ENCODE measurements at regions not wholly inside any gene's neighbourhood (a gene's known extent, or its start where the extent isn't known, plus 50 kb on each side); places are given as distances from the start of the nearest gene placed in this dataset.

GRCh38 chr10:36067748-36068147 lies 425.7 kb upstream of the FZD8 start:
- Histone ChIP-seq H3K9me3 (replicated peaks; ENCODE audit: insufficient read depth, low read length) (no peaks in the 10 kb centered on the region), H2AFZ (ENCODE audit: low read length) (no peak overlapping the region), H3K4me2 (ENCODE audit: low read depth, low read length) (no peak overlapping the region), H3F3A (ENCODE audit: insufficient read depth, low read length) (no peaks in the 10 kb centered on the region; the same call in 1 of the 2 replicates), H3K27me3 (replicated peaks; ENCODE audit: insufficient read depth, low read length) (no peaks in the 10 kb centered on the region), H3K36me3 (replicated peaks; ENCODE audit: insufficient read depth, low read length) (no peaks in the 10 kb centered on the region), H3K9ac (ENCODE audit: low read length) (no peak overlapping the region), H3K4me3 (ENCODE audit: low read length) (no peak overlapping the region), H3K27ac (ENCODE audit: low read length) (no peak overlapping the region), H4K20me1 (ENCODE audit: insufficient read depth, low read length) (no peaks in the 10 kb centered on the region), H3K79me2 (ENCODE audit: low read length) (no peaks in the 10 kb centered on the region), H3K4me1 (ENCODE audit: low read length) (peaks cover 18% of the 10 kb centered on the region), H3K9me2 (replicated peaks; ENCODE audit: insufficient read depth, low read length) (no peaks in the 10 kb centered on the region)
- DNase-seq: no peak
- TF ChIP-seq EZH2 (optimal IDR thresholded peaks at IDR 0.05; ENCODE audit: low read depth, low read length) (no peak), EZH2phosphoT487 (IDR thresholded peaks at IDR 0.05; ENCODE audit: low read length) (no peak)
- TF ChIP-seq, protein P1, sequence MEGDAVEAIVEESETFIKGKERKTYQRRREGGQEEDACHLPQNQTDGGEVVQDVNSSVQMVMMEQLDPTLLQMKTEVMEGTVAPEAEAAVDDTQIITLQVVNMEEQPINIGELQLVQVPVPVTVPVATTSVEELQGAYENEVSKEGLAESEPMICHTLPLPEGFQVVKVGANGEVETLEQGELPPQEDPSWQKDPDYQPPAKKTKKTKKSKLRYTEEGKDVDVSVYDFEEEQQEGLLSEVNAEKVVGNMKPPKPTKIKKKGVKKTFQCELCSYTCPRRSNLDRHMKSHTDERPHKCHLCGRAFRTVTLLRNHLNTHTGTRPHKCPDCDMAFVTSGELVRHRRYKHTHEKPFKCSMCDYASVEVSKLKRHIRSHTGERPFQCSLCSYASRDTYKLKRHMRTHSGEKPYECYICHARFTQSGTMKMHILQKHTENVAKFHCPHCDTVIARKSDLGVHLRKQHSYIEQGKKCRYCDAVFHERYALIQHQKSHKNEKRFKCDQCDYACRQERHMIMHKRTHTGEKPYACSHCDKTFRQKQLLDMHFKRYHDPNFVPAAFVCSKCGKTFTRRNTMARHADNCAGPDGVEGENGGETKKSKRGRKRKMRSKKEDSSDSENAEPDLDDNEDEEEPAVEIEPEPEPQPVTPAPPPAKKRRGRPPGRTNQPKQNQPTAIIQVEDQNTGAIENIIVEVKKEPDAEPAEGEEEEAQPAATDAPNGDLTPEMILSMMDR (IDR thresholded peaks at IDR 0.05; ENCODE audit: low read length): no peak

GRCh38 chr10:36066850-36067249 lies 424.8 kb upstream of the FZD8 start:
- Histone ChIP-seq H3K9ac (ENCODE audit: low read length) (no peak overlapping the region), H4K20me1 (ENCODE audit: insufficient read depth, low read length) (no peaks in the 10 kb centered on the region), H3K9me2 (replicated peaks; ENCODE audit: insufficient read depth, low read length) (no peaks in the 10 kb centered on the region), H3K27ac (ENCODE audit: low read length) (no peak overlapping the region), H3K79me2 (ENCODE audit: low read length) (no peaks in the 10 kb centered on the region), H3K4me2 (ENCODE audit: low read depth, low read length) (no peak overlapping the region), H3F3A (ENCODE audit: insufficient read depth, low read length) (no peaks in the 10 kb centered on the region; the same call in 1 of the 2 replicates), H3K4me3 (ENCODE audit: low read length) (no peak overlapping the region), H3K27me3 (replicated peaks; ENCODE audit: insufficient read depth, low read length) (no peaks in the 10 kb centered on the region), H3K9me3 (replicated peaks; ENCODE audit: insufficient read depth, low read length) (no peaks in the 10 kb centered on the region), H2AFZ (ENCODE audit: low read length) (no peak overlapping the region), H3K4me1 (ENCODE audit: low read length) (peaks cover 18% of the 10 kb centered on the region), H3K36me3 (replicated peaks; ENCODE audit: insufficient read depth, low read length) (no peaks in the 10 kb centered on the region)
- TF ChIP-seq EZH2phosphoT487 (IDR thresholded peaks at IDR 0.05; ENCODE audit: low read length): no peak
- no peak for TF ChIP-seq EZH2 (optimal IDR thresholded peaks at IDR 0.05; ENCODE audit: low read depth, low read length)
- TF ChIP-seq, protein P1 (IDR thresholded peaks at IDR 0.05; ENCODE audit: low read length): no peak
- no peak for DNase-seq

DNA sequence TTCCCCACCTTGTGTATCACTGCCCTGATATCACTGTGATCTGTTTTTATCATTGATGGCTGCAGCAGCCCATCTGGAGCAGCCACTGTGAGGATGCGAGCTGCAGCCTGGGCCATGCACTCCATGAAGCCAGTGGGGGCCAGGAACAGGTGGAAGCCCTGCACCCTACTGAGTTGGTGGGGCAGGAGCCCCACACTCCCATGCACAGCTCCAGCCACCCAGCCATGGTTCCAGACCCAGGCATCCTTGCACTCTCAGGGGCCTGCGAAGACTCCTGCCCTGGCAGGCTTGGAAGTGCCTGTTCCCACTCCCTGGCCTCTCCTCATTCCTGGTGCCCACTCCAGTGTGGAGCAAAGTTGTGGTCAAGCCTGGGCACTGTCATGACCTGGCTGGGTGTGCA lies 424.0 kb upstream of the FZD8 start:
- Histone ChIP-seq H3K36me3 (replicated peaks; ENCODE audit: insufficient read depth, low read length) (no peaks in the 10 kb centered on the region), H3K27me3 (replicated peaks; ENCODE audit: insufficient read depth, low read length) (no peaks in the 10 kb centered on the region), H3F3A (ENCODE audit: insufficient read depth, low read length) (no peaks in the 10 kb centered on the region; the same call in 1 of the 2 replicates), H3K4me2 (ENCODE audit: low read depth, low read length) (no peak overlapping the region), H3K4me3 (ENCODE audit: low read length) (no peak overlapping the region), H3K27ac (ENCODE audit: low read length) (no peak overlapping the region), H2AFZ (ENCODE audit: low read length) (no peak overlapping the region), H3K9ac (ENCODE audit: low read length) (no peak overlapping the region), H3K9me3 (replicated peaks; ENCODE audit: insufficient read depth, low read length) (no peaks in the 10 kb centered on the region), H4K20me1 (ENCODE audit: insufficient read depth, low read length) (no peaks in the 10 kb centered on the region), H3K9me2 (replicated peaks; ENCODE audit: insufficient read depth, low read length) (no peaks in the 10 kb centered on the region), H3K4me1 (ENCODE audit: low read length) (peaks cover 18% of the 10 kb centered on the region), H3K79me2 (ENCODE audit: low read length) (no peaks in the 10 kb centered on the region)
- TF ChIP-seq, protein P1 (IDR thresholded peaks at IDR 0.05; ENCODE audit: low read length): no peak
- TF ChIP-seq EZH2 (optimal IDR thresholded peaks at IDR 0.05; ENCODE audit: low read depth, low read length) (no peak), EZH2phosphoT487 (IDR thresholded peaks at IDR 0.05; ENCODE audit: low read length) (no peak)
- DNase-seq: no peak

Data from MM.1S (cell line).